Aorta (tissue), 5 donors: ENCODE measurements at regions not wholly inside any gene's neighbourhood (a gene's known extent, or its start where the extent isn't known, plus 50 kb on each side); places are given as distances from the start of the nearest gene placed in this dataset.
"Not testable (repeated sequence)": the region's sequence is repeated elsewhere in the genome, so short reads cannot be mapped to it uniquely, and the experiment has no call there.

ENCODE experiments used
- ATAC-seq: fragments of 200-7000 bp; cut with Tn5 transposase; one replicate; pipeline ENCODE4 v1.9.1; 2022; ENCODE audit warnings: moderate library complexity; ENCODE audit not compliant: low FRiP score
- DNase-seq, 2 donors: peaks; one replicate each; pipeline ENCODE4 v3.0.0-alpha.2; 2020
- H3K27ac ChIP-seq, 2 donors: one replicate each; pipeline ENCODE4 v1.5.1; 2013; ENCODE audit warnings: low read length in 2 of 2, mild to moderate bottlenecking in 2 of 2, moderate library complexity in 2 of 2, control low read depth in 1 of 2, inconsistent platforms in 1 of 2, low read depth in 1 of 2
- H3K27me3 ChIP-seq, 2 donors: one replicate each; pipeline ENCODE4 v1.6.1; 2013; ENCODE audit warnings: control low read depth in 1 of 2, low read length in 1 of 2, mild to moderate bottlenecking in 1 of 2, moderate library complexity in 1 of 2; ENCODE audit not compliant: insufficient read depth in 2 of 2, control insufficient read depth in 1 of 2
- H3K36me3 ChIP-seq, 2 donors: one replicate each; pipeline ENCODE4 v1.6.1; 2013; ENCODE audit warnings: control low read depth in 1 of 2, low read length in 1 of 2, mild to moderate bottlenecking in 1 of 2; ENCODE audit not compliant: insufficient read depth in 2 of 2, control insufficient read depth in 1 of 2
- H3K4me1 ChIP-seq, 2 donors: one replicate each; pipeline ENCODE4 v1.6.1; 2013; ENCODE audit warnings: low read length in 2 of 2, control low read depth in 1 of 2, mild to moderate bottlenecking in 1 of 2, moderate library complexity in 1 of 2; ENCODE audit not compliant: insufficient read depth in 2 of 2, control insufficient read depth in 1 of 2
- H3K4me3 ChIP-seq, 2 donors: one replicate each; pipeline ENCODE4 v1.5.1; 2013; ENCODE audit warnings: low read length in 2 of 2, control low read depth in 1 of 2, mild to moderate bottlenecking in 1 of 2
- H3K9me3 ChIP-seq: one replicate; pipeline ENCODE4 v1.6.1; 2013; ENCODE audit warnings: mild to moderate bottlenecking, low read length; ENCODE audit not compliant: control insufficient read depth
- WGBS, 2 donors: extraction: QIAGEN DNeasy Blood & Tissue Kit; methylation state at CpG; one replicate each; pipeline ENCODE4 v1.1.7; 2013; 5-methylcytosine and 5-hydroxymethylcytosine counted together
- intact Hi-C, 2 donors: fragments of 100-400 bp; cut with DNase I; formaldehyde crosslinking; loops; one replicate each; pipeline versions ENCODE4 v1.14.2 to v1.15.0; 2022
- donor health status: healthy with polysubstance abuse.
- donor health status: Bipolar disorder and iron deficiency.
- donor health status: DM: no; HTN: no; CAD: no.
- donor health status: DM: no; HTN: no; CAD: no.
- donor health status: DM: yes; HTN: yes; CAD: no.

DNA sequence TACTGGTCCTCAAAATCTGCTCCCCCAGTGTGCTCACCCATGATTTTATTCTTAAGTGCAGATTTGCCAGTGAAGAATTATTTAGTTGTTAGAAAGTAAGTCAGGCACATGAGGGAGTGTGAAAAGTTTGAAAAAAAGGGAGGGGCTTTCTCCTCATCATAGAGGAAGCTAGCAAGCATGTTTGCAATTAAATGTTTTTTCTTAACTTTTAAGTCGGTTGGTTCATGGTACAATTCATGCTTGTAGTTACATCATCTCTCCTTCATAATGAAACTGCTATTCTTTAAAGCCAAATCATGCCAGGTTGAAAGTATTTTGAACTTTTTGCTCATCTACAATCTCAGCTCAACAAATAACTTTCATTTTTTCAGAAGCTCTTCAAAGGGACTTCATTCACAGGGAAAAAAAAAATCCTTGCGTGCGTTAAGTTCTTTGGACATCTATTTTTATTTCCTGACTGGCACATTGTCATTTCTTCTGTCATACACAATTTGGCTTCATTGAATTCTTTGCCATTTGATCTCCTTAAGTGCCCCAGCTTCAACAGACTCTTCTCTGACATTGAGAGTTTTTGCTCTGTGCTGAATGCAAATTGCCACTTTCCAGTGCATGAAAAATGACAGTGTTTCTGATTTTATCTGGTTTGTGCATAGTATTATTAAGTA is 456.9 kb downstream of the TMEM232 start:
- WGBS, 2 donors = 2 to 3% methylated on average over 3 of the region's 3 CpGs
- Histone ChIP-seq H3K27me3 (no peaks in the 10 kb centered on the region), H3K27ac (peak overlapping the region in 1 of 2 donors; percentile 67), H3K4me1 (peaks cover 0 to 2% of the 10 kb centered on the region in 2 donors), H3K36me3 (no peaks in the 10 kb centered on the region), H3K9me3 (no peaks in the 10 kb centered on the region), H3K4me3 (peak overlapping the region in 1 of 2 donors; percentile 18)
- no peak for ATAC-seq
- no peak for DNase-seq
- intact Hi-C loops = loop anchor here in 1 of 2 donors (10.0 kb wide), 2 partner anchors 185 to 575 kb away; no protein-coding TSS in a partner anchor

DNA sequence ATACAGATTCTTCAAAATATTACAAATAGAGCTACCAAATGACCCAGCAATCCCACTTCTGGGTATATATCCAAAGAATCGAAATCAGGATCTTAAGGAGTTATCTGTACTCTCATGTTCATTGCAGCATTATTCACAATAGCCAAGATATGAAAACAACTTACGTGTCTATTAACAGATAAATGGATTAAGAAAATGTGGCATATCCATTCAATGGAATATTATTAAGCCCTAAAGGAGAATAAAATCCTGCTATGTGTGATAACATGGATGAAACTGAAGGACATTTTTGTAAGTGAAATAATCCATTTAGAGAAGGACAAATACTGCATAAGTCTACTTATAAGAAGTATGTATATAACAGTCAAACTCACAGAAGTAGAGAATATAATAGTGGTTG is 450.6 kb downstream of the TMEM232 start:
- ATAC-seq = no peak
- H3K27ac ChIP-seq = no peak overlapping the region
- intact Hi-C loops = no loop called here
- no peaks in the 10 kb centered on the region for H3K9me3 ChIP-seq
- no peaks in the 10 kb centered on the region for H3K27me3 ChIP-seq
- no peaks in the 10 kb centered on the region for H3K36me3 ChIP-seq
- WGBS, 2 donors = 96 to 99% methylated on average over 2 of the region's 2 CpGs
- H3K4me1 ChIP-seq = no peaks in the 10 kb centered on the region
- DNase-seq = no peak
- H3K4me3 ChIP-seq = no peak overlapping the region

DNA sequence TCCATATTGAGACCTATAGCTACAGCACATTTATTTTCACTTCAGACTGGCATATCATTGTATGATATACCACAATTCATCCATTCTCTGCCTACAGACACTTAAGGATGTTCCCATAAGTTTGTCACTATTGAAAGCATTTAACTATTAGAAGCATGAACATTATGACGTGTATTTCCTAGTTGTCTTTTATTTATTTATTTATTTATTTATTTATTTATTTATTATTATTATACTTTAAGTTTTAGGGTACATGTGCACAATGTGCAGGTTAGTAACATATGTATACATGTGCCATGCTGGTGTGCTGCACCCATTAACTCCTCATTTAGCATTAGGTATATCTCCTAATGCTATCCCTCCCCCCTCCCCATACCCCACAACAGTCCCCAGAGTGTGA is 448.0 kb downstream of the TMEM232 start:
- DNase-seq, ATAC-seq, H3K4me1 ChIP-seq, H3K4me3 ChIP-seq, H3K27me3 ChIP-seq, H3K36me3 ChIP-seq, H3K9me3 ChIP-seq, H3K27ac ChIP-seq, intact Hi-C loops: not testable (repeated sequence)
- 80 to 82% methylated on average over 1 of the region's 1 CpG for WGBS, 2 donors

DNA sequence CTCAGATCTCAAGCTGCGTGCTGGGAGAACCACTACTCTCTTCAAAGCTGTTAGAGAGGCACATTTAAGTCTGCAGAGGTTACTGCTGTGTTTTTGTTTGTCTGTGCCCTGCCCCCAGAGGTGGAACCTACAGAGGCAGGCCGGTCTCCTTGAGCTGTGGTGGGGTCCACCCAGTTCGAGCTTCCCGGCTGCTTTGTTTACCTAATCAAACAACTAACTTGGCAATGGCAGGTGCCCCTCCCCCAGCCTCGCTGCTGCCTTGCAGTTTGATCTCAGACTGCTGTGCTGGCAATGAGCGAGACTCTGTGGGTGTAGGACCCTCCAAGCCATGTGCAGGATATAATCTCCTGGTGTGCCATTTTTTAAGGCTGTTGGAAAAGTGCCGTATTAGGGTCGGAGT is 442.4 kb downstream of the TMEM232 start:
- H3K4me1 ChIP-seq, DNase-seq, H3K36me3 ChIP-seq, intact Hi-C loops, H3K9me3 ChIP-seq, H3K27me3 ChIP-seq, H3K27ac ChIP-seq, H3K4me3 ChIP-seq, ATAC-seq: not testable (repeated sequence)
- 89 to 93% methylated on average over 8 of the region's 8 CpGs for WGBS, 2 donors

DNA sequence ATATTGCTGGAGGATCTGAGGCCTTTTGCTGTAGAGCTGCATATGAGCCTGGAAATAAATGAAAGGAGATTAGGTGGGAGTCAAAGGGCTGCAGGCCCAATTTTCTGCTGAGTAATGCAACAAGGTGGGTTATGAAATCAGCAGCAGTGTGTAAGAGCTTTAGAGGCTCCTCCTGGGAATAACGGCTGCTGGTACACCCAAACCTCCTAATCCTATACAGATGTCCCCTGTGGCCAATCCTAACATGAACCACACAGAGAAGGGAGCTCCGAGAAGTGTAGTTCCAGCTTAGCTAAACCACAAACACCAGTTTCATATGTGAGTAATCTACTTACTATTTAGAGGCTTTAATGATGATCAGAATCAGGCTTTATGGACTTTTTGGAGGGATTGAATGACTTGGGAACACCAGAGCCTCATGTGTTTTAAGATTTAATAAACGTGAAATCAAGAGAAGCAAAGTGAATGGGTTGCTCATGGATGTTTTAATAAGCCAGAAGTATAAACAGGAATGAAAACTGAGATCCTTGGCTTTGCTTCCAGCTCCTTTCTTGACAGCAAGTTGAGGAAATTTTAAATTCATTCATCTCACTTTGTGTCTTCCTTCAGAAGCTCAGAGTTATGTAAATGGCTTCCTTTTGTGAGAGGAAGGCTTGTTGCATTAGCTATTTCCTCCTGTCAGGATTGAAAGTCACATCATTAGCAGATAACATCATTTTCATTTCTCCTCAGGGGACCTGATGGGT is 437.5 kb downstream of the TMEM232 start:
- Histone ChIP-seq H3K4me1 (no peaks in the 10 kb centered on the region), H3K4me3 (no peak overlapping the region), H3K27me3 (no peaks in the 10 kb centered on the region), H3K27ac (no peak overlapping the region), H3K9me3 (no peaks in the 10 kb centered on the region), H3K36me3 (no peaks in the 10 kb centered on the region)
- intact Hi-C loops = no loop called here
- DNase-seq (no peak), ATAC-seq (no peak)
- WGBS, 2 donors = 65 to 71% methylated on average over 3 of the region's 3 CpGs

DNA sequence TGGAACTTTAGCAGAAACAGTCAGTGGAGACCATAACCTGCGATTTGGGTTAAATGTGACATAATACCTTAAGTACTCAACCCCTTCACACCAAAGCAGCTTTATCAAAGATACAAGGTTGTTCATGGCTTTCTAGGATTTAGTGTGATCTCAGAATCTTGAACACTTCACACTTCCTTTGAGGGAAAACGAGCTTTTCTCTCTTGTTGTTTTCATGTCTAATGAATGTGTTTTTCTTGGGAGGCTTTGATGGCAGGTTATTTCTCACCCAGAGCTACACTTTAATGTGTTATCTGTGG is 437.0 kb downstream of the TMEM232 start:
- Histone ChIP-seq H3K4me1 (no peaks in the 10 kb centered on the region), H3K27me3 (no peaks in the 10 kb centered on the region), H3K4me3 (no peak overlapping the region), H3K27ac (no peak overlapping the region), H3K36me3 (no peaks in the 10 kb centered on the region), H3K9me3 (no peaks in the 10 kb centered on the region)
- intact Hi-C loops = no loop called here
- WGBS, 2 donors = 34 to 50% methylated on average over 2 of the region's 2 CpGs
- DNase-seq = no peak
- ATAC-seq = no peak

DNA sequence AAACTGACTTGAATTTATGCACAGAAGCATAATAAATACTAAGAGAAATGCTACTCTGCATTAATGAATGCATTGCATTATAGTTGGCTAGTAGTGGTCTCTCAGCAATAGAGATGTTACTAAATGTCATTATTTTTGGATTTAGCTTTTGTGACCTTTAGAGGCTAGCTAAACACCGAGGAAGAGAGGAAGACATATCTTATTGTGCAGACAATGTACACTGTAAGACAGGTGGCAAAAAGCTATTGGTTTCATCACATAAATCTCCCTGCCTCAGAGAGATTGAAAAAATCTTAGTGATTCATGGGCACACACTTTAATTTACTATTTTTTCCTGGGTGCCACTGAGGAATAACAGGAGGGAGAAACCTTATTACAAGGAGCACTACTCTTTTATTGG is 435.9 kb downstream of the TMEM232 start:
- Histone ChIP-seq H3K4me3 (no peak overlapping the region), H3K27ac (no peak overlapping the region), H3K27me3 (no peaks in the 10 kb centered on the region), H3K36me3 (no peaks in the 10 kb centered on the region), H3K9me3 (no peaks in the 10 kb centered on the region), H3K4me1 (no peaks in the 10 kb centered on the region)
- WGBS, 2 donors = 85 to 90% methylated on average over 1 of the region's 1 CpG
- ATAC-seq (no peak), DNase-seq (no peak)
- intact Hi-C loops = no loop called here

DNA sequence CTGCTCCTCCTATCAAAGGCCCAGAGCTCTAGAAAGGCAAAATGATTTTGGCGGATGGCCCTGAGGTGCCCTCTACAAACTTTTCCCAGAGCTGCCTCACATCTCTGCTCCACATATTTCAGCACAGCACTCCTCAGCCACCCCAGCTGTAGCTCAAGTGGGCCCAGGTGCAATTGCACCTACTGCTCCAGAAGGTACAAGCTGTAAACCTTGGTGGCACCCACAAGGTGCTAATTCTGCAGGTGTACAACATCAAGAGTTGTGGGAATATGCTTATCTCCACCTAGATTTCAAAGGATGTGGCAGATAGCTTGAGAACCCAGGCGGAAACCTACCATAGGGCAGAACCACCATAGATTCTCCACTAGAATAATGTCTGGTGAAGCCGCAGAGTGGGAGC is 432.2 kb downstream of the TMEM232 start:
- Histone ChIP-seq H3K27me3 (no peaks in the 10 kb centered on the region), H3K9me3 (no peaks in the 10 kb centered on the region)

DNA sequence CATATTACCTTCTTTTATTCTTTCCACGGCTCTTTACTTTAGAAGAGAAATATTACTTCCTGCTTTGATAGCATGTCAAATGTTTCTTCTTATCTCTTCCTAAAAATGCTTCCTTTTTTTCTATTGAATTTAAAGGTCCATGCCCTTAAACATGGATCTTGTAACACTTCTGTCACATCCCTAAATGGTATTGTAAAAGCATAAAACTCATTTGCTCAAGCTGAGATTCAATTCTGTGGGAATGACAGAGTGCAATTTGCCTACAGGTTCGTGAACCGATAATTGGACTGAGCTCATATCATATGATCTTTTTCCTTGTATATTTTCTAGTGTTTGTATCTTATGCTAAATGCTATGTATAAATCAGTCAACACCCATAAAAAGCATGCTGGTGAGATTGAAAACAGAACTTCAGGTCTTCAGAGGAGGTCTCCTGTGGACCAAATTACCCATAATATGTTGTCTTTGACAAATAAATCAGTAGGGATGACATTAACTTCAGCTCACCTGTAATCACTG is 429.3 kb downstream of the TMEM232 start:
- no peak for ATAC-seq
- peaks cover 0 to 2% of the 10 kb centered on the region in 2 donors for H3K27me3 ChIP-seq
- no peaks in the 10 kb centered on the region for H3K36me3 ChIP-seq
- H3K9me3 ChIP-seq = no peaks in the 10 kb centered on the region
- H3K4me3 ChIP-seq = no peak overlapping the region
- DNase-seq = no peak
- no peak overlapping the region for H3K27ac ChIP-seq
- WGBS, 2 donors = 60 to 65% methylated on average over 3 of the region's 3 CpGs
- intact Hi-C loops = no loop called here
- no peaks in the 10 kb centered on the region for H3K4me1 ChIP-seq

More for the DNA sequence above, 432.2 kb downstream of the TMEM232 start:
- intact Hi-C loops = no loop called here
- Histone ChIP-seq H3K36me3 (no peaks in the 10 kb centered on the region), H3K27ac (no peak overlapping the region), H3K4me1 (no peaks in the 10 kb centered on the region), H3K4me3 (no peak overlapping the region)
- DNase-seq = no peak
- 95 to 99% methylated on average over 3 of the region's 3 CpGs for WGBS, 2 donors
- no peak for ATAC-seq
